GM23338 (cell line): ENCODE measurements at regions not wholly inside any gene's neighbourhood (a gene's known extent, or its start where the extent isn't known, plus 50 kb on each side); places are given as distances from the start of the nearest gene placed in this dataset.

Source experiments
- ATAC-seq: fragments of 200-7000 bp; cut with Tn5 transposase; 3 replicates; pipeline ENCODE4 v1.9.1; 2020
- DNase-seq: peaks from one replicate; pipeline ENCODE4 v3.0.0-alpha.2; 2015; ENCODE audit warnings: low spot score
- H2AFZ ChIP-seq: fragments of 200-600 bp; sonication (generic); 2 replicates; pipeline ENCODE4 v1.8.0; 2016; ENCODE audit warnings: antibody characterized with exemption, mild to moderate bottlenecking, moderate library complexity
- H3F3A ChIP-seq: fragments of 200-600 bp; sonication (generic); replicated peaks from 2 replicates; pipeline ENCODE4 v1.8.0; 2017; ENCODE audit warnings: antibody characterized with exemption, mixed run types, low read depth
- H3K27ac ChIP-seq: fragments of 200-600 bp; sonication (generic); 2 replicates; pipeline ENCODE4 v1.6.1; 2016; ENCODE audit warnings: low read depth
- H3K27me3 ChIP-seq: fragments of 200-600 bp; sonication (generic); 2 replicates; pipeline ENCODE4 v1.8.0; 2016; ENCODE audit warnings: mild to moderate bottlenecking, mixed run types, moderate library complexity; ENCODE audit not compliant: insufficient read depth
- H3K36me3 ChIP-seq: fragments of 200-600 bp; sonication (generic); 2 replicates; pipeline ENCODE4 v1.8.0; 2016; ENCODE audit warnings: mild to moderate bottlenecking; ENCODE audit not compliant: insufficient read depth
- H3K4me1 ChIP-seq: fragments of 200-600 bp; sonication (generic); 2 replicates; pipeline ENCODE4 v1.8.0; 2016; ENCODE audit warnings: mild to moderate bottlenecking, moderate library complexity; ENCODE audit not compliant: insufficient read depth
- H3K4me2 ChIP-seq: fragments of 200-600 bp; sonication (generic); 2 replicates; pipeline ENCODE4 v1.7.1; 2017; ENCODE audit warnings: mixed run types
- H3K4me3 ChIP-seq: fragments of 200-600 bp; sonication (generic); 2 replicates; pipeline ENCODE4 v1.6.1; 2016; ENCODE audit warnings: mixed run types
- H3K79me2 ChIP-seq: fragments of 200-600 bp; sonication (generic); replicated peaks from 2 replicates; pipeline ENCODE4 v1.8.0; 2017; ENCODE audit warnings: mild to moderate bottlenecking; ENCODE audit not compliant: insufficient read depth
- H3K9me2 ChIP-seq: fragments of 200-600 bp; sonication (generic); 2 replicates; pipeline ENCODE4 v1.8.0; 2017; ENCODE audit not compliant: insufficient read depth
- H4K20me1 ChIP-seq: fragments of 200-600 bp; sonication (generic); replicated peaks from 2 replicates; pipeline ENCODE4 v1.8.0; 2017; ENCODE audit warnings: mild to moderate bottlenecking; ENCODE audit not compliant: insufficient read depth
- H3K27ac Mint-ChIP-seq: 2 replicates; pipeline ENCODE4 v1.8.0; 2020; ENCODE audit warnings: inconsistent platforms, mild to moderate bottlenecking, moderate library complexity, mixed read lengths
- H3K27me3 Mint-ChIP-seq: 3 replicates; pipeline ENCODE4 v1.8.0; 2022; ENCODE audit warnings: low read depth, mild to moderate bottlenecking, moderate library complexity, mixed read lengths, inconsistent platforms; ENCODE audit not compliant: insufficient read depth, poor library complexity
- H3K36me3 Mint-ChIP-seq: 3 replicates; pipeline ENCODE4 v1.8.0; 2021; ENCODE audit warnings: low read depth, mild to moderate bottlenecking, inconsistent platforms, moderate library complexity, mixed read lengths
- H3K4me1 Mint-ChIP-seq: 3 replicates; pipeline ENCODE4 v1.8.0; 2020; ENCODE audit warnings: mild to moderate bottlenecking, inconsistent platforms, mixed read lengths
- H3K4me3 Mint-ChIP-seq: 3 replicates; pipeline ENCODE4 v1.8.0; 2021; ENCODE audit warnings: moderate library complexity, mild to moderate bottlenecking, inconsistent platforms, mixed read lengths
- H3K9me3 Mint-ChIP-seq: 3 replicates; pipeline ENCODE4 v1.8.0; 2020; ENCODE audit warnings: moderate library complexity, mild to moderate bottlenecking, inconsistent platforms, mixed read lengths
- EZH2phosphoT487 ChIP-seq: fragments of 200-600 bp; sonication (generic); IDR thresholded peaks from one replicate; pipeline ENCODE4 v1.8.1; 2018; ENCODE audit warnings: antibody characterized with exemption; ENCODE audit not compliant: unreplicated experiment
- JUNB ChIP-seq: IDR thresholded peaks from one replicate; pipeline ENCODE4 v1.6.1; 2016; ENCODE audit warnings: antibody characterized with exemption; ENCODE audit not compliant: unreplicated experiment
- NANOG ChIP-seq: IDR thresholded peaks from 2 replicates; pipeline ENCODE4 v1.6.1; 2016; ENCODE audit warnings: antibody characterized with exemption, borderline replicate concordance
- POLR2AphosphoS5 ChIP-seq: IDR thresholded peaks from 2 replicates; pipeline ENCODE4 v1.6.1; 2016; ENCODE audit warnings: antibody characterized with exemption, low read depth
- STAT1 ChIP-seq: IDR thresholded peaks from one replicate; pipeline ENCODE4 v1.6.1; 2016; ENCODE audit warnings: antibody characterized with exemption; ENCODE audit not compliant: unreplicated experiment
- ZNF114 ChIP-seq: fragments of 250-450 bp; sonication (Bioruptor Pico); IDR thresholded peaks from 2 replicates; pipeline ENCODE4 v1.5.0; 2020; ENCODE audit warnings: mild to moderate bottlenecking, moderate library complexity
- ZNF331 ChIP-seq: fragments of 250-450 bp; sonication (Bioruptor Pico); IDR thresholded peaks from 2 replicates; pipeline ENCODE4 v1.5.0; 2020; ENCODE audit warnings: low read depth, mild to moderate bottlenecking, moderate library complexity
- TF ChIP-seq, protein P1 (sequence below): fragments of 250-450 bp; sonication (Bioruptor Pico); IDR thresholded peaks from 2 replicates; pipeline ENCODE4 v1.5.0; 2020; ENCODE audit warnings: mild to moderate bottlenecking, moderate library complexity
- TF ChIP-seq, protein P2 (sequence below): IDR thresholded peaks from 2 replicates; pipeline ENCODE4 v1.6.1; 2016; ENCODE audit warnings: antibody characterized with exemption
- TF ChIP-seq, protein P3 (sequence below): IDR thresholded peaks from one replicate; pipeline ENCODE4 v1.6.1; 2018; ENCODE audit warnings: antibody characterized with exemption; ENCODE audit not compliant: unreplicated experiment
- TF ChIP-seq, protein P4 (sequence below), 2 experiments: fragments of 200-600 bp in 1 of 2; sonication (generic) in 1 of 2; conservative IDR thresholded peaks; 2 replicates each; pipeline versions ENCODE4 v1.5.1 to v1.6.1; 2016 to 2017; ENCODE audit warnings: antibody characterized with exemption in 2 of 2, low read depth in 2 of 2, mild to moderate bottlenecking in 2 of 2, moderate library complexity in 1 of 2

DNA sequence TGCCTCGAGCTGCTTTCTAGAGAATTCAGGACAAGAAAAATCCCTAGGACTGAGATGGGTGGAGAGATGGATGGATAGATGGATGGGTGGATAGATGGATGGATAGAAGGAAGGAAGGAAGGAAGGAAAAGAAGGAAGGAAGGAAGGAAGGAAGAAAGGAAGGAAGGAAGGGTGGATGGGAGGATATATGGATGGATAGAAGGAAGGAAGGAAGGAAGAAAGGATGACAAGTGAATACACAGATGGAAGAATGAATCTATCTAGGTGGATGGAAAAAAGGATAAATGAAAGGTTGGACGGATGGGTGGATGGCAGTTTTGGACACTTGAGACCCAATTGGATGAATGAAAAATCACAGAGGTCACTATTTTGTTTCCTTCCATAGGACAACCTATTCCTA, 120.4 kb upstream of the KAZN start (continued):
- TF ChIP-seq, protein P1, sequence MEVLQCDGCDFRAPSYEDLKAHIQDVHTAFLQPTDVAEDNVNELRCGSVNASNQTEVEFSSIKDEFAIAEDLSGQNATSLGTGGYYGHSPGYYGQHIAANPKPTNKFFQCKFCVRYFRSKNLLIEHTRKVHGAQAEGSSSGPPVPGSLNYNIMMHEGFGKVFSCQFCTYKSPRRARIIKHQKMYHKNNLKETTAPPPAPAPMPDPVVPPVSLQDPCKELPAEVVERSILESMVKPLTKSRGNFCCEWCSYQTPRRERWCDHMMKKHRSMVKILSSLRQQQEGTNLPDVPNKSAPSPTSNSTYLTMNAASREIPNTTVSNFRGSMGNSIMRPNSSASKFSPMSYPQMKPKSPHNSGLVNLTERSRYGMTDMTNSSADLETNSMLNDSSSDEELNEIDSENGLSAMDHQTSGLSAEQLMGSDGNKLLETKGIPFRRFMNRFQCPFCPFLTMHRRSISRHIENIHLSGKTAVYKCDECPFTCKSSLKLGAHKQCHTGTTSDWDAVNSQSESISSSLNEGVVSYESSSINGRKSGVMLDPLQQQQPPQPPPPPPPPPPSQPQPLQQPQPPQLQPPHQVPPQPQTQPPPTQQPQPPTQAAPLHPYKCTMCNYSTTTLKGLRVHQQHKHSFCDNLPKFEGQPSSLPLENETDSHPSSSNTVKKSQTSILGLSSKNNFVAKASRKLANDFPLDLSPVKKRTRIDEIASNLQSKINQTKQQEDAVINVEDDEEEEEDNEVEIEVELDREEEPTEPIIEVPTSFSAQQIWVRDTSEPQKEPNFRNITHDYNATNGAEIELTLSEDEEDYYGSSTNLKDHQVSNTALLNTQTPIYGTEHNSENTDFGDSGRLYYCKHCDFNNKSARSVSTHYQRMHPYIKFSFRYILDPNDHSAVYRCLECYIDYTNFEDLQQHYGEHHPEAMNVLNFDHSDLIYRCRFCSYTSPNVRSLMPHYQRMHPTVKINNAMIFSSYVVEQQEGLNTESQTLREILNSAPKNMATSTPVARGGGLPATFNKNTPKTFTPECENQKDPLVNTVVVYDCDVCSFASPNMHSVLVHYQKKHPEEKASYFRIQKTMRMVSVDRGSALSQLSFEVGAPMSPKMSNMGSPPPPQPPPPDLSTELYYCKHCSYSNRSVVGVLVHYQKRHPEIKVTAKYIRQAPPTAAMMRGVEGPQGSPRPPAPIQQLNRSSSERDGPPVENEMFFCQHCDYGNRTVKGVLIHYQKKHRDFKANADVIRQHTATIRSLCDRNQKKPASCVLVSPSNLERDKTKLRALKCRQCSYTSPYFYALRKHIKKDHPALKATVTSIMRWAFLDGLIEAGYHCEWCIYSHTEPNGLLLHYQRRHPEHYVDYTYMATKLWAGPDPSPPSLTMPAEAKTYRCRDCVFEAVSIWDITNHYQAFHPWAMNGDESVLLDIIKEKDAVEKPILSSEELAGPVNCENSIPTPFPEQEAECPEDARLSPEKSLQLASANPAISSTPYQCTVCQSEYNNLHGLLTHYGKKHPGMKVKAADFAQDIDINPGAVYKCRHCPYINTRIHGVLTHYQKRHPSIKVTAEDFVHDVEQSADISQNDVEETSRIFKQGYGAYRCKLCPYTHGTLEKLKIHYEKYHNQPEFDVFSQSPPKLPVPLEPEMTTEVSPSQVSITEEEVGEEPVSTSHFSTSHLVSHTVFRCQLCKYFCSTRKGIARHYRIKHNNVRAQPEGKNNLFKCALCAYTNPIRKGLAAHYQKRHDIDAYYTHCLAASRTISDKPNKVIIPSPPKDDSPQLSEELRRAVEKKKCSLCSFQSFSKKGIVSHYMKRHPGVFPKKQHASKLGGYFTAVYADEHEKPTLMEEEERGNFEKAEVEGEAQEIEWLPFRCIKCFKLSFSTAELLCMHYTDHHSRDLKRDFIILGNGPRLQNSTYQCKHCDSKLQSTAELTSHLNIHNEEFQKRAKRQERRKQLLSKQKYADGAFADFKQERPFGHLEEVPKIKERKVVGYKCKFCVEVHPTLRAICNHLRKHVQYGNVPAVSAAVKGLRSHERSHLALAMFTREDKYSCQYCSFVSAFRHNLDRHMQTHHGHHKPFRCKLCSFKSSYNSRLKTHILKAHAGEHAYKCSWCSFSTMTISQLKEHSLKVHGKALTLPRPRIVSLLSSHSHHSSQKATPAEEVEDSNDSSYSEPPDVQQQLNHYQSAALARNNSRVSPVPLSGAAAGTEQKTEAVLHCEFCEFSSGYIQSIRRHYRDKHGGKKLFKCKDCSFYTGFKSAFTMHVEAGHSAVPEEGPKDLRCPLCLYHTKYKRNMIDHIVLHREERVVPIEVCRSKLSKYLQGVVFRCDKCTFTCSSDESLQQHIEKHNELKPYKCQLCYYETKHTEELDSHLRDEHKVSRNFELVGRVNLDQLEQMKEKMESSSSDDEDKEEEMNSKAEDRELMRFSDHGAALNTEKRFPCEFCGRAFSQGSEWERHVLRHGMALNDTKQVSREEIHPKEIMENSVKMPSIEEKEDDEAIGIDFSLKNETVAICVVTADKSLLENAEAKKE = no peak
- TF ChIP-seq EZH2phosphoT487 (no peak), NANOG (no peak), POLR2AphosphoS5 (no peak)

DNA sequence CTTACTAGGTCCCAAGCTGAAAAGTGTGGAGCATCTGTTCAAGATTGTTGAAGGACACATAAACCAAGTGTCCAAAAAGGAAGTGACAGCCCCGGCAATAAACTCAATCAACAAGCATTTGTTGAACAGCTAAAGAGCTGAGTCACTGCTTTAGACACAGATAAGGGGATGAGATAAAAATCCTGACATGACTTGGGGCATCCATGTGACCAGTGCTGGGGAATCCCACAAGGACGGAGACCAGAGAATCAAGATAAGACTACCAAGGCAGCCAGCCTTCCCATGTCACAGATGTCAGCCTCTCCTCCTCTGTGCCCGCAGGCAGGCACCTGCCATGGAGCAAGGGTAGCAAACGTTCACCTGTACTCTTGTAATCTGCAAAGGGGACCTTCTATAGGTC, 118.6 kb upstream of the KAZN start:
- Mint-ChIP-seq H3K4me1 (peaks cover 6% of the 10 kb centered on the region), H3K36me3 (no peaks in the 10 kb centered on the region), H3K27ac (no peak overlapping the region), H3K27me3 (no peaks in the 10 kb centered on the region), H3K4me3 (no peak overlapping the region), H3K9me3 (no peaks in the 10 kb centered on the region)
- no peak overlapping the region for H3K27ac ChIP-seq
- H2AFZ ChIP-seq = no peak overlapping the region
- ATAC-seq = no peak
- no peaks in the 10 kb centered on the region for H3K36me3 ChIP-seq
- DNase-seq = no peak
- H3K9me2 ChIP-seq = peaks cover under 1% of the 10 kb centered on the region; the same call in 1 of the 2 replicates
- H3K79me2 ChIP-seq = no peaks in the 10 kb centered on the region
- no peaks in the 10 kb centered on the region for H4K20me1 ChIP-seq
- H3K4me2 ChIP-seq = no peak overlapping the region
- no peaks in the 10 kb centered on the region for H3F3A ChIP-seq
- H3K27me3 ChIP-seq = no peaks in the 10 kb centered on the region
- peaks cover 8% of the 10 kb centered on the region; the same call in 1 of the 2 replicates for H3K4me1 ChIP-seq
- H3K4me3 ChIP-seq = no peak overlapping the region
- no peak for TF ChIP-seq JUNB
- TF ChIP-seq, protein P2, sequence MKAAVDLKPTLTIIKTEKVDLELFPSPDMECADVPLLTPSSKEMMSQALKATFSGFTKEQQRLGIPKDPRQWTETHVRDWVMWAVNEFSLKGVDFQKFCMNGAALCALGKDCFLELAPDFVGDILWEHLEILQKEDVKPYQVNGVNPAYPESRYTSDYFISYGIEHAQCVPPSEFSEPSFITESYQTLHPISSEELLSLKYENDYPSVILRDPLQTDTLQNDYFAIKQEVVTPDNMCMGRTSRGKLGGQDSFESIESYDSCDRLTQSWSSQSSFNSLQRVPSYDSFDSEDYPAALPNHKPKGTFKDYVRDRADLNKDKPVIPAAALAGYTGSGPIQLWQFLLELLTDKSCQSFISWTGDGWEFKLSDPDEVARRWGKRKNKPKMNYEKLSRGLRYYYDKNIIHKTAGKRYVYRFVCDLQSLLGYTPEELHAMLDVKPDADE = no peak
- TF ChIP-seq, protein P3, sequence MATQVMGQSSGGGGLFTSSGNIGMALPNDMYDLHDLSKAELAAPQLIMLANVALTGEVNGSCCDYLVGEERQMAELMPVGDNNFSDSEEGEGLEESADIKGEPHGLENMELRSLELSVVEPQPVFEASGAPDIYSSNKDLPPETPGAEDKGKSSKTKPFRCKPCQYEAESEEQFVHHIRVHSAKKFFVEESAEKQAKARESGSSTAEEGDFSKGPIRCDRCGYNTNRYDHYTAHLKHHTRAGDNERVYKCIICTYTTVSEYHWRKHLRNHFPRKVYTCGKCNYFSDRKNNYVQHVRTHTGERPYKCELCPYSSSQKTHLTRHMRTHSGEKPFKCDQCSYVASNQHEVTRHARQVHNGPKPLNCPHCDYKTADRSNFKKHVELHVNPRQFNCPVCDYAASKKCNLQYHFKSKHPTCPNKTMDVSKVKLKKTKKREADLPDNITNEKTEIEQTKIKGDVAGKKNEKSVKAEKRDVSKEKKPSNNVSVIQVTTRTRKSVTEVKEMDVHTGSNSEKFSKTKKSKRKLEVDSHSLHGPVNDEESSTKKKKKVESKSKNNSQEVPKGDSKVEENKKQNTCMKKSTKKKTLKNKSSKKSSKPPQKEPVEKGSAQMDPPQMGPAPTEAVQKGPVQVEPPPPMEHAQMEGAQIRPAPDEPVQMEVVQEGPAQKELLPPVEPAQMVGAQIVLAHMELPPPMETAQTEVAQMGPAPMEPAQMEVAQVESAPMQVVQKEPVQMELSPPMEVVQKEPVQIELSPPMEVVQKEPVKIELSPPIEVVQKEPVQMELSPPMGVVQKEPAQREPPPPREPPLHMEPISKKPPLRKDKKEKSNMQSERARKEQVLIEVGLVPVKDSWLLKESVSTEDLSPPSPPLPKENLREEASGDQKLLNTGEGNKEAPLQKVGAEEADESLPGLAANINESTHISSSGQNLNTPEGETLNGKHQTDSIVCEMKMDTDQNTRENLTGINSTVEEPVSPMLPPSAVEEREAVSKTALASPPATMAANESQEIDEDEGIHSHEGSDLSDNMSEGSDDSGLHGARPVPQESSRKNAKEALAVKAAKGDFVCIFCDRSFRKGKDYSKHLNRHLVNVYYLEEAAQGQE = no peak
- TF ChIP-seq POLR2AphosphoS5 = no peak
- TF ChIP-seq NANOG = no peak
- no peak for TF ChIP-seq ZNF331 (CRISPR knock-in tag)
- TF ChIP-seq, protein P4, sequence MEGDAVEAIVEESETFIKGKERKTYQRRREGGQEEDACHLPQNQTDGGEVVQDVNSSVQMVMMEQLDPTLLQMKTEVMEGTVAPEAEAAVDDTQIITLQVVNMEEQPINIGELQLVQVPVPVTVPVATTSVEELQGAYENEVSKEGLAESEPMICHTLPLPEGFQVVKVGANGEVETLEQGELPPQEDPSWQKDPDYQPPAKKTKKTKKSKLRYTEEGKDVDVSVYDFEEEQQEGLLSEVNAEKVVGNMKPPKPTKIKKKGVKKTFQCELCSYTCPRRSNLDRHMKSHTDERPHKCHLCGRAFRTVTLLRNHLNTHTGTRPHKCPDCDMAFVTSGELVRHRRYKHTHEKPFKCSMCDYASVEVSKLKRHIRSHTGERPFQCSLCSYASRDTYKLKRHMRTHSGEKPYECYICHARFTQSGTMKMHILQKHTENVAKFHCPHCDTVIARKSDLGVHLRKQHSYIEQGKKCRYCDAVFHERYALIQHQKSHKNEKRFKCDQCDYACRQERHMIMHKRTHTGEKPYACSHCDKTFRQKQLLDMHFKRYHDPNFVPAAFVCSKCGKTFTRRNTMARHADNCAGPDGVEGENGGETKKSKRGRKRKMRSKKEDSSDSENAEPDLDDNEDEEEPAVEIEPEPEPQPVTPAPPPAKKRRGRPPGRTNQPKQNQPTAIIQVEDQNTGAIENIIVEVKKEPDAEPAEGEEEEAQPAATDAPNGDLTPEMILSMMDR (conservative IDR thresholded peaks at IDR 0.05; ENCODE audit: low read depth in 2 of 2) = no peak
- no peak for TF ChIP-seq EZH2phosphoT487
- TF ChIP-seq ZNF114 (CRISPR knock-in tag) = no peak
- no peak for TF ChIP-seq STAT1
